HG02884 (cell line): ENCODE measurements at regions not wholly inside any gene's neighbourhood (a gene's known extent, or its start where the extent isn't known, plus 50 kb on each side); places are given as distances from the start of the nearest gene placed in this dataset.

Source experiments
- ATAC-seq: cut with Tn5 transposase; IDR thresholded peaks from one replicate; pipeline ENCODE4 v1.9.1; 2021; ENCODE audit warnings: mild to moderate bottlenecking, moderate library complexity; ENCODE audit not compliant: unreplicated experiment

GRCh38 chr2:56703001-56703400 is 519.2 kb downstream of the CCDC85A start:
- ATAC-seq = no peak

GRCh38 chr2:56705713-56706112 is 521.9 kb downstream of the CCDC85A start:
- ATAC-seq = no peak

GRCh38 chr2:56707218-56707617 is 523.4 kb downstream of the CCDC85A start:
- ATAC-seq = no peak

- ATAC-seq = no peak
Measured at GRCh38 chr2:56707650-56708049, 523.9 kb downstream of the CCDC85A start.

- no peak for ATAC-seq
Measured at GRCh38 chr2:56709181-56709580, 525.4 kb downstream of the CCDC85A start.

GRCh38 chr2:56713161-56713676 is 529.4 kb downstream of the CCDC85A start:
- ATAC-seq = no peak

- no peak for ATAC-seq
Measured at GRCh38 chr2:56713978-56714377, 530.2 kb downstream of the CCDC85A start.

- ATAC-seq = no peak
Measured at GRCh38 chr2:56714400-56714799, 530.6 kb downstream of the CCDC85A start.

GRCh38 chr2:56715683-56716082 is 531.9 kb downstream of the CCDC85A start:
- no peak for ATAC-seq

GRCh38 chr2:56718413-56718812 is 534.6 kb downstream of the CCDC85A start:
- no peak for ATAC-seq

GRCh38 chr2:56729212-56729611 is 545.4 kb downstream of the CCDC85A start:
- ATAC-seq = no peak

- ATAC-seq = no peak
Measured at GRCh38 chr2:56732946-56733345, 549.2 kb downstream of the CCDC85A start.

- no peak for ATAC-seq
Measured at GRCh38 chr2:56739413-56739812, 555.6 kb downstream of the CCDC85A start.

- no peak for ATAC-seq
Measured at GRCh38 chr2:56741601-56742102, 557.9 kb downstream of the CCDC85A start.

- no peak for ATAC-seq
Measured at GRCh38 chr2:56743807-56744206, 560.0 kb downstream of the CCDC85A start.

GRCh38 chr2:56749152-56749752 is 565.5 kb downstream of the CCDC85A start:
- peak; percentile 61 for ATAC-seq

GRCh38 chr2:56753182-56753581 is 569.4 kb downstream of the CCDC85A start:
- no peak for ATAC-seq

- ATAC-seq = no peak
Measured at GRCh38 chr2:56754066-56754615, 570.4 kb downstream of the CCDC85A start.

GRCh38 chr2:56754627-56755026 is 570.8 kb downstream of the CCDC85A start:
- no peak for ATAC-seq

GRCh38 chr2:56757884-56758545 is 574.2 kb downstream of the CCDC85A start:
- ATAC-seq = no peak

GRCh38 chr2:56763683-56764082 is 579.9 kb downstream of the CCDC85A start:
- ATAC-seq = no peak

- no peak for ATAC-seq
Measured at GRCh38 chr2:56768973-56769372, 585.2 kb downstream of the CCDC85A start.
